ENCODE measurements at regions not wholly inside any gene's neighbourhood (a gene's known extent, or its start where the extent isn't known, plus 50 kb on each side); places are given as distances from the start of the nearest gene placed in this dataset.

- Histone ChIP-seq H3K36me3 (ENCODE audit: control insufficient read depth in 2 of 2, extremely low read depth in 1 of 2, insufficient read depth in 2 of 2, low read length in 2 of 2) (no peaks in the 10 kb centered on the region), H3K9me3 (ENCODE audit: control insufficient read depth, low read depth, low read length) (no peaks in the 10 kb centered on the region), H3K4me3 (ENCODE audit: control insufficient read depth in 2 of 3, extremely low read depth in 1 of 3, insufficient read depth in 2 of 3, low read depth in 1 of 3, low read length in 3 of 3) (no peak overlapping the region), H2AFZ (ENCODE audit: control insufficient read depth, low read length) (no peak overlapping the region), H3K9me1 (ENCODE audit: control insufficient read depth, extremely low read depth, insufficient read depth, low read length) (no peaks in the 10 kb centered on the region), H3K79me2 (ENCODE audit: control insufficient read depth, insufficient read depth, low read length) (no peaks in the 10 kb centered on the region), H4K20me1 (ENCODE audit: control insufficient read depth, extremely low read depth, insufficient read depth, low read length) (no peaks in the 10 kb centered on the region), H3K27ac (ENCODE audit: control insufficient read depth, insufficient read depth, low read length) (no peak overlapping the region), H3K9ac (ENCODE audit: control insufficient read depth, extremely low read depth, insufficient read depth, low read length) (no peak overlapping the region), H3K4me2 (ENCODE audit: control insufficient read depth, extremely low read depth, insufficient read depth, low read depth, low read length) (no peak overlapping the region), H3K27me3 (ENCODE audit: control insufficient read depth, extremely low read depth, insufficient read depth, low read length) (no peaks in the 10 kb centered on the region), H3K4me1 (ENCODE audit: control insufficient read depth, extremely low read depth, insufficient read depth, low read length) (no peaks in the 10 kb centered on the region)
- TF ChIP-seq EZH2 (IDR thresholded peaks at IDR 0.05; ENCODE audit: low read length): no peak
- DNase-seq (ENCODE audit: low read depth, low spot score): no peak
- no peak for FAIRE-seq
- dilution Hi-C loops (cut with MboI; ENCODE audit: extremely low pct_ligation_motif_present, low sequenced_read_pairs): no loop called here
Observed at GRCh38 chr4:89570931-89571330, 263.3 kb upstream of the GPRIN3 start.

- Histone ChIP-seq H3K9me3 (ENCODE audit: control insufficient read depth, low read depth, low read length) (no peaks in the 10 kb centered on the region), H4K20me1 (ENCODE audit: control insufficient read depth, extremely low read depth, insufficient read depth, low read length) (no peaks in the 10 kb centered on the region), H3K36me3 (ENCODE audit: control insufficient read depth in 2 of 2, extremely low read depth in 1 of 2, insufficient read depth in 2 of 2, low read length in 2 of 2) (no peaks in the 10 kb centered on the region), H3K9me1 (ENCODE audit: control insufficient read depth, extremely low read depth, insufficient read depth, low read length) (no peaks in the 10 kb centered on the region), H3K4me2 (ENCODE audit: control insufficient read depth, extremely low read depth, insufficient read depth, low read depth, low read length) (no peak overlapping the region), H3K27me3 (ENCODE audit: control insufficient read depth, extremely low read depth, insufficient read depth, low read length) (no peaks in the 10 kb centered on the region), H3K4me1 (ENCODE audit: control insufficient read depth, extremely low read depth, insufficient read depth, low read length) (no peaks in the 10 kb centered on the region), H3K27ac (ENCODE audit: control insufficient read depth, insufficient read depth, low read length) (no peak overlapping the region), H3K79me2 (ENCODE audit: control insufficient read depth, insufficient read depth, low read length) (no peaks in the 10 kb centered on the region), H3K4me3 (ENCODE audit: control insufficient read depth in 2 of 3, extremely low read depth in 1 of 3, insufficient read depth in 2 of 3, low read depth in 1 of 3, low read length in 3 of 3) (no peak overlapping the region), H3K9ac (ENCODE audit: control insufficient read depth, extremely low read depth, insufficient read depth, low read length) (no peak overlapping the region), H2AFZ (ENCODE audit: control insufficient read depth, low read length) (no peak overlapping the region)
- no peak for TF ChIP-seq EZH2 (IDR thresholded peaks at IDR 0.05; ENCODE audit: low read length)
- no peak for TF ChIP-seq CTCF (optimal IDR thresholded peaks at IDR 0.05 in 1 of 3, IDR thresholded peaks at IDR 0.05 in 1 of 3, conservative IDR thresholded peaks at IDR 0.05 in 1 of 3; ENCODE audit: extremely low read depth in 1 of 3, insufficient read depth in 2 of 3, low read length in 3 of 3)
- dilution Hi-C loops (cut with MboI; ENCODE audit: extremely low pct_ligation_motif_present, low sequenced_read_pairs): no loop called here
- DNase-seq (ENCODE audit: low read depth, low spot score) (no peak), FAIRE-seq (no peak)
Observed at GRCh38 chr4:89567936-89568335, 260.3 kb upstream of the GPRIN3 start.

GRCh38 chr4:89563431-89563830 is 255.8 kb upstream of the GPRIN3 start:
- no peak overlapping the region for H3K4me2 ChIP-seq (ENCODE audit: control insufficient read depth, extremely low read depth, insufficient read depth, low read depth, low read length)
- DNase-seq (ENCODE audit: low read depth, low spot score): no peak
- no peaks in the 10 kb centered on the region for H3K27me3 ChIP-seq (ENCODE audit: control insufficient read depth, extremely low read depth, insufficient read depth, low read length)

More at GRCh38 chr4:89563431-89563830, 255.8 kb upstream of the GPRIN3 start:
- no peaks in the 10 kb centered on the region for H4K20me1 ChIP-seq (ENCODE audit: control insufficient read depth, extremely low read depth, insufficient read depth, low read length)
- H3K9me3 ChIP-seq (ENCODE audit: control insufficient read depth, low read depth, low read length): no peaks in the 10 kb centered on the region
- H3K4me3 ChIP-seq (ENCODE audit: control insufficient read depth in 2 of 3, extremely low read depth in 1 of 3, insufficient read depth in 2 of 3, low read depth in 1 of 3, low read length in 3 of 3): no peak overlapping the region
- H3K36me3 ChIP-seq (ENCODE audit: control insufficient read depth in 2 of 2, extremely low read depth in 1 of 2, insufficient read depth in 2 of 2, low read length in 2 of 2): no peaks in the 10 kb centered on the region
- no peak overlapping the region for H2AFZ ChIP-seq (ENCODE audit: control insufficient read depth, low read length)
- no peak overlapping the region for H3K9ac ChIP-seq (ENCODE audit: control insufficient read depth, extremely low read depth, insufficient read depth, low read length)
- FAIRE-seq: peak; percentile 5
- H3K9me1 ChIP-seq (ENCODE audit: control insufficient read depth, extremely low read depth, insufficient read depth, low read length): no peaks in the 10 kb centered on the region
- no peak overlapping the region for H3K27ac ChIP-seq (ENCODE audit: control insufficient read depth, insufficient read depth, low read length)
- no peak for TF ChIP-seq EZH2 (IDR thresholded peaks at IDR 0.05; ENCODE audit: low read length)
- no peak for TF ChIP-seq CTCF (optimal IDR thresholded peaks at IDR 0.05 in 1 of 3, IDR thresholded peaks at IDR 0.05 in 1 of 3, conservative IDR thresholded peaks at IDR 0.05 in 1 of 3; ENCODE audit: extremely low read depth in 1 of 3, insufficient read depth in 2 of 3, low read length in 3 of 3)
- dilution Hi-C loops (cut with MboI; ENCODE audit: extremely low pct_ligation_motif_present, low sequenced_read_pairs): no loop called here
- no peaks in the 10 kb centered on the region for H3K4me1 ChIP-seq (ENCODE audit: control insufficient read depth, extremely low read depth, insufficient read depth, low read length)
- H3K79me2 ChIP-seq (ENCODE audit: control insufficient read depth, insufficient read depth, low read length): no peaks in the 10 kb centered on the region

Data from keratinocyte (primary cell).